ENCODE measurements at regions not wholly inside any gene's neighbourhood (a gene's known extent, or its start where the extent isn't known, plus 50 kb on each side); places are given as distances from the start of the nearest gene placed in this dataset.

DNA sequence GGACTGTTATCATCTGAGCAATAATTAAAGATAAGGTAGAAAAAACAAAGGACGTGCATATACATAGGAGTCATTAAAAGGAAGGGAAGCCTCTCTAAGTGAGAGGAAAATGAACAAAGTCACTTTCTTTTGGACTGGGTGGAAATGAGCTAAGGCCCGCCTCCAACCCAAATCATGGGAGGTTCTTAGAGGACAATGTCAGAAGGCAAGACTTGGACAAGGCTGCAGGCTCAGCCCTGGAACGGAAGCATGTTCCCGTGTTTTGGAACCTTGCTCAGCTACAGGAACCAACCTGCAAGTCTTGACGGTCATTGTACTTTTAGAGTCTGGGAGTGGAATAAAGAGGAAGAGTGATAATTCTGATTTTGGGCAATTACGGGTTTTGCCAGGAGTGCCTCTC lies 59.4 kb upstream of the EPB41L3 start:
- Histone ChIP-seq H3F3A (ENCODE audit: insufficient read depth, low read length) (no peaks in the 10 kb centered on the region), H3K79me2 (ENCODE audit: low read length) (no peaks in the 10 kb centered on the region), H3K27ac (ENCODE audit: low read length) (no peak overlapping the region), H3K4me1 (ENCODE audit: low read length) (no peaks in the 10 kb centered on the region), H3K4me2 (ENCODE audit: low read depth, low read length) (no peak overlapping the region), H4K20me1 (ENCODE audit: insufficient read depth, low read length) (no peaks in the 10 kb centered on the region), H3K36me3 (replicated peaks; ENCODE audit: insufficient read depth, low read length) (no peaks in the 10 kb centered on the region), H2AFZ (ENCODE audit: low read length) (no peak overlapping the region), H3K4me3 (ENCODE audit: low read length) (no peak overlapping the region), H3K27me3 (replicated peaks; ENCODE audit: insufficient read depth, low read length) (no peaks in the 10 kb centered on the region), H3K9me2 (replicated peaks; ENCODE audit: insufficient read depth, low read length) (no peaks in the 10 kb centered on the region), H3K9me3 (replicated peaks; ENCODE audit: insufficient read depth, low read length) (no peaks in the 10 kb centered on the region), H3K9ac (ENCODE audit: low read length) (no peak overlapping the region)
- no peak for DNase-seq
- TF ChIP-seq EZH2phosphoT487 (IDR thresholded peaks at IDR 0.05; ENCODE audit: low read length) (no peak), EZH2 (optimal IDR thresholded peaks at IDR 0.05; ENCODE audit: low read depth, low read length) (no peak)
- TF ChIP-seq, protein P1, sequence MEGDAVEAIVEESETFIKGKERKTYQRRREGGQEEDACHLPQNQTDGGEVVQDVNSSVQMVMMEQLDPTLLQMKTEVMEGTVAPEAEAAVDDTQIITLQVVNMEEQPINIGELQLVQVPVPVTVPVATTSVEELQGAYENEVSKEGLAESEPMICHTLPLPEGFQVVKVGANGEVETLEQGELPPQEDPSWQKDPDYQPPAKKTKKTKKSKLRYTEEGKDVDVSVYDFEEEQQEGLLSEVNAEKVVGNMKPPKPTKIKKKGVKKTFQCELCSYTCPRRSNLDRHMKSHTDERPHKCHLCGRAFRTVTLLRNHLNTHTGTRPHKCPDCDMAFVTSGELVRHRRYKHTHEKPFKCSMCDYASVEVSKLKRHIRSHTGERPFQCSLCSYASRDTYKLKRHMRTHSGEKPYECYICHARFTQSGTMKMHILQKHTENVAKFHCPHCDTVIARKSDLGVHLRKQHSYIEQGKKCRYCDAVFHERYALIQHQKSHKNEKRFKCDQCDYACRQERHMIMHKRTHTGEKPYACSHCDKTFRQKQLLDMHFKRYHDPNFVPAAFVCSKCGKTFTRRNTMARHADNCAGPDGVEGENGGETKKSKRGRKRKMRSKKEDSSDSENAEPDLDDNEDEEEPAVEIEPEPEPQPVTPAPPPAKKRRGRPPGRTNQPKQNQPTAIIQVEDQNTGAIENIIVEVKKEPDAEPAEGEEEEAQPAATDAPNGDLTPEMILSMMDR (IDR thresholded peaks at IDR 0.05; ENCODE audit: low read length), result no peak

DNA sequence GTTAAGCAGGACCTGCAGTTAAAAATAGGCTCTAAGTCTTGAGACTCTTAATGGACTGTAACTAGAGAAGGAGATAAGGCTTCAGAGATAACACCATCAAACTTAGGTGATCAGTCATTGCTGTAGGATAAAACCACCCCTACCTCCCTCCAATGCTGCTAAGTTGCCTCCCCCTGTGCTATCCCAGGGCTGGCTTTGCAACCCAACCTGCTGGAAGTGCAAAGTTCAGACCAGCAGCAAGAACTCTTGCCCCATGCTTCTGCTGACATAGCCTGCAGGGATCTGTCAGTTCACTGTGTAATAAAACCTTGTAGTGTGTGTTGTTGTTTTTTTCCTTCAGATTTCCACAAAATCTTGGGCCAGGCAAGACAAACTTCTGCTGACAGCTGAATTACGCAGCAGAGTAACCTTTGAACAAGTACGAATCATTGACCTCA lies 57.4 kb upstream of the EPB41L3 start:
- no peaks in the 10 kb centered on the region for H3K9me3 ChIP-seq (replicated peaks; ENCODE audit: insufficient read depth, low read length)
- H3F3A ChIP-seq (ENCODE audit: insufficient read depth, low read length), result no peaks in the 10 kb centered on the region
- H3K79me2 ChIP-seq (ENCODE audit: low read length), result no peaks in the 10 kb centered on the region
- no peaks in the 10 kb centered on the region for H3K36me3 ChIP-seq (replicated peaks; ENCODE audit: insufficient read depth, low read length)
- H4K20me1 ChIP-seq (ENCODE audit: insufficient read depth, low read length), result no peaks in the 10 kb centered on the region
- no peak for DNase-seq
- H3K9me2 ChIP-seq (replicated peaks; ENCODE audit: insufficient read depth, low read length), result no peaks in the 10 kb centered on the region
- H3K27ac ChIP-seq (ENCODE audit: low read length), result no peak overlapping the region
- no peak overlapping the region for H3K9ac ChIP-seq (ENCODE audit: low read length)
- TF ChIP-seq EZH2 (optimal IDR thresholded peaks at IDR 0.05; ENCODE audit: low read depth, low read length) (no peak), EZH2phosphoT487 (IDR thresholded peaks at IDR 0.05; ENCODE audit: low read length) (no peak)
- TF ChIP-seq, protein P1 (IDR thresholded peaks at IDR 0.05; ENCODE audit: low read length), result no peak
- H3K27me3 ChIP-seq (replicated peaks; ENCODE audit: insufficient read depth, low read length), result no peaks in the 10 kb centered on the region
- no peak overlapping the region for H2AFZ ChIP-seq (ENCODE audit: low read length)
- H3K4me1 ChIP-seq (ENCODE audit: low read length), result no peaks in the 10 kb centered on the region
- H3K4me3 ChIP-seq (ENCODE audit: low read length), result no peak overlapping the region
- no peak overlapping the region for H3K4me2 ChIP-seq (ENCODE audit: low read depth, low read length)

DNA sequence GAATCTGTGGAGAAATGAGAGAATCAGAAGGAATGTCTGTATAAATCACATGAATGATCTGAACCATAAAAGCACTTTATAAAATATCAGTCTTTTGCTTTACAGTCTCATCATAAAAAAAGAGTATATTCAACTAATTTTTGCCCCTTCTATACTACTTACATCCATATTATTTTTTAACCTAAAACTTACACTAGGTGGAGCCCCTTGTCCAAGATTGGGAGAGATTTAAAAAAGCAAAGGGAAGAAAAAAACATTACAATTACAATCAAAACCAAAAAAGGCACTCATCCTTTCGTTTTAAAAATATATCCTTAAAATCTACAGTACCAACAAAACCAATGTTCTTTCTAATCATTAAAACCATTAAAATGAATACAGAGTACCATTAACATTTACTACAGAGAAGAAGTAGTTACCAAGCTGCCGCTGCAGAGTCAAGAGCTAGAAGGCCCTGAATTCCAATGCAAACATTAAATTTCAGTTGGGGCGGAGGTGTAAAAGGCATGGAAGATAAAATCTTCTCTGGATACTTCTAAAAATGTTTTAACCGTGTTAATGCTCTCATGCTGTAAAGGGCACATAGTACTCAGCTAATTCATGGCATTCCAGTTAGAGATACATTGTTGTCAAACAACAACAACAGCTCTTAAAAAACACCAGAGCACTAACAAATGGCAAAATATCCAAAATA lies 56.7 kb upstream of the EPB41L3 start:
- TF ChIP-seq, protein P1 (IDR thresholded peaks at IDR 0.05; ENCODE audit: low read length), result peak; percentile 49
- no peak for TF ChIP-seq EZH2 (optimal IDR thresholded peaks at IDR 0.05; ENCODE audit: low read depth, low read length)
- Histone ChIP-seq H3K9ac (ENCODE audit: low read length) (no peak overlapping the region), H3K9me2 (replicated peaks; ENCODE audit: insufficient read depth, low read length) (no peaks in the 10 kb centered on the region), H3K9me3 (replicated peaks; ENCODE audit: insufficient read depth, low read length) (no peaks in the 10 kb centered on the region), H3K4me1 (ENCODE audit: low read length) (no peaks in the 10 kb centered on the region), H3K27me3 (replicated peaks; ENCODE audit: insufficient read depth, low read length) (no peaks in the 10 kb centered on the region), H3K36me3 (replicated peaks; ENCODE audit: insufficient read depth, low read length) (no peaks in the 10 kb centered on the region), H3K4me2 (ENCODE audit: low read depth, low read length) (no peak overlapping the region), H2AFZ (ENCODE audit: low read length) (no peak overlapping the region), H3K79me2 (ENCODE audit: low read length) (no peaks in the 10 kb centered on the region), H3K4me3 (ENCODE audit: low read length) (no peak overlapping the region), H3F3A (ENCODE audit: insufficient read depth, low read length) (no peaks in the 10 kb centered on the region), H3K27ac (ENCODE audit: low read length) (no peak overlapping the region), H4K20me1 (ENCODE audit: insufficient read depth, low read length) (no peaks in the 10 kb centered on the region)
- DNase-seq, result peak; percentile 42
